Lower lobe of right lung (tissue), 2 donors: ENCODE measurements at regions not wholly inside any gene's neighbourhood (a gene's known extent, or its start where the extent isn't known, plus 50 kb on each side); places are given as distances from the start of the nearest gene placed in this dataset.
"Not testable (repeated sequence)": the region's sequence is repeated elsewhere in the genome, so short reads cannot be mapped to it uniquely, and the experiment has no call there.

Experiments used
- ATAC-seq, 2 donors: fragments of 200-7000 bp; cut with Tn5 transposase; one replicate each; pipeline ENCODE4 v1.9.1; 2020 to 2022; ENCODE audit warnings: mild to moderate bottlenecking in 2 of 2, moderate library complexity in 2 of 2
- DNase-seq: peaks from one replicate; pipeline ENCODE4 v3.0.0-alpha.2; 2020
- H3K27ac ChIP-seq: fragments of 200-600 bp; one replicate; pipeline ENCODE4 v1.8.0; 2022
- H3K27me3 ChIP-seq: fragments of 200-600 bp; one replicate; pipeline ENCODE4 v1.8.0; 2022; ENCODE audit warnings: low read depth
- H3K36me3 ChIP-seq: fragments of 200-600 bp; one replicate; pipeline ENCODE4 v1.8.0; 2022; ENCODE audit warnings: mild to moderate bottlenecking
- H3K4me1 ChIP-seq: fragments of 200-600 bp; one replicate; pipeline ENCODE4 v1.8.0; 2022
- H3K4me3 ChIP-seq: fragments of 200-600 bp; one replicate; pipeline ENCODE4 v1.8.0; 2022; ENCODE audit warnings: mild to moderate bottlenecking
- H3K9me3 ChIP-seq: fragments of 200-600 bp; one replicate; pipeline ENCODE4 v1.8.0; 2022
- CTCF ChIP-seq: fragments of 200-600 bp; IDR thresholded peaks from one replicate; pipeline ENCODE4 v1.8.0; 2022; ENCODE audit warnings: antibody characterized with exemption, mild to moderate bottlenecking
- intact Hi-C: fragments of 100-400 bp; cut with DNase I; formaldehyde crosslinking; loops from one replicate; pipeline ENCODE4 v1.11.0; 2022
- donor health status: DM: no; HTN: yes; CAD: no; lungs with severe emphysema.

- no peak for TF ChIP-seq CTCF
- intact Hi-C loops, result no loop called here
These were observed 575.2 kb upstream of the MDGA2 start for GRCh38 chr14:48250575-48250974.

GRCh38 chr14:48247977-48248376 lies 572.6 kb upstream of the MDGA2 start:
- intact Hi-C loops, result no loop called here
- no peak for ATAC-seq
- Histone ChIP-seq H3K9me3 (no peaks in the 10 kb centered on the region), H3K27ac (no peak overlapping the region), H3K27me3 (no peaks in the 10 kb centered on the region), H3K4me3 (no peak overlapping the region), H3K4me1 (no peaks in the 10 kb centered on the region), H3K36me3 (no peaks in the 10 kb centered on the region)
- no peak for DNase-seq
- TF ChIP-seq CTCF, result no peak

More at GRCh38 chr14:48250575-48250974, 575.2 kb upstream of the MDGA2 start:
- ATAC-seq, result no peak
- no peaks in the 10 kb centered on the region for H3K9me3 ChIP-seq
- no peaks in the 10 kb centered on the region for H3K27me3 ChIP-seq
- H3K4me3 ChIP-seq, result no peak overlapping the region
- no peak for DNase-seq
- no peak overlapping the region for H3K27ac ChIP-seq
- H3K4me1 ChIP-seq, result no peaks in the 10 kb centered on the region
- H3K36me3 ChIP-seq, result no peaks in the 10 kb centered on the region

GRCh38 chr14:48243900-48244299 lies 568.5 kb upstream of the MDGA2 start:
- ATAC-seq (no peak), DNase-seq (no peak)
- Histone ChIP-seq H3K27me3 (no peaks in the 10 kb centered on the region), H3K36me3 (no peaks in the 10 kb centered on the region), H3K9me3 (no peaks in the 10 kb centered on the region), H3K27ac (no peak overlapping the region), H3K4me3 (no peak overlapping the region), H3K4me1 (no peaks in the 10 kb centered on the region)
- intact Hi-C loops, result no loop called here
- no peak for TF ChIP-seq CTCF

GRCh38 chr14:48229091-48229490 lies 553.7 kb upstream of the MDGA2 start:
- Histone ChIP-seq H3K4me1 (no peaks in the 10 kb centered on the region), H3K27me3 (no peaks in the 10 kb centered on the region), H3K27ac (no peak overlapping the region), H3K4me3 (no peak overlapping the region), H3K36me3 (no peaks in the 10 kb centered on the region), H3K9me3 (no peaks in the 10 kb centered on the region)
- ATAC-seq, result no peak
- no peak for DNase-seq
- intact Hi-C loops, result no loop called here
- no peak for TF ChIP-seq CTCF

- intact Hi-C loops, result no loop called here
- Histone ChIP-seq H3K4me1 (no peaks in the 10 kb centered on the region), H3K9me3 (no peaks in the 10 kb centered on the region), H3K27me3 (no peaks in the 10 kb centered on the region), H3K36me3 (no peaks in the 10 kb centered on the region), H3K27ac (no peak overlapping the region), H3K4me3 (no peak overlapping the region)
- TF ChIP-seq CTCF, result no peak
- DNase-seq, result no peak
- no peak for ATAC-seq
These were observed 518.5 kb upstream of the MDGA2 start for GRCh38 chr14:48193893-48194292.

GRCh38 chr14:48149624-48150023 lies 474.2 kb upstream of the MDGA2 start:
- H3K36me3 ChIP-seq, H3K27me3 ChIP-seq, ATAC-seq, H3K4me3 ChIP-seq, H3K9me3 ChIP-seq, intact Hi-C loops, DNase-seq, H3K27ac ChIP-seq, H3K4me1 ChIP-seq: not testable (repeated sequence)
